Inferior parietal cortex (tissue), 1 donor: ENCODE measurements at regions not wholly inside any gene's neighbourhood (a gene's known extent, or its start where the extent isn't known, plus 50 kb on each side); places are given as distances from the start of the nearest gene placed in this dataset.

Experiments
- DNase-seq: peaks from one replicate; pipeline ENCODE4 v3.0.0-alpha.2; 2016; ENCODE audit errors: extremely low spot score

DNA sequence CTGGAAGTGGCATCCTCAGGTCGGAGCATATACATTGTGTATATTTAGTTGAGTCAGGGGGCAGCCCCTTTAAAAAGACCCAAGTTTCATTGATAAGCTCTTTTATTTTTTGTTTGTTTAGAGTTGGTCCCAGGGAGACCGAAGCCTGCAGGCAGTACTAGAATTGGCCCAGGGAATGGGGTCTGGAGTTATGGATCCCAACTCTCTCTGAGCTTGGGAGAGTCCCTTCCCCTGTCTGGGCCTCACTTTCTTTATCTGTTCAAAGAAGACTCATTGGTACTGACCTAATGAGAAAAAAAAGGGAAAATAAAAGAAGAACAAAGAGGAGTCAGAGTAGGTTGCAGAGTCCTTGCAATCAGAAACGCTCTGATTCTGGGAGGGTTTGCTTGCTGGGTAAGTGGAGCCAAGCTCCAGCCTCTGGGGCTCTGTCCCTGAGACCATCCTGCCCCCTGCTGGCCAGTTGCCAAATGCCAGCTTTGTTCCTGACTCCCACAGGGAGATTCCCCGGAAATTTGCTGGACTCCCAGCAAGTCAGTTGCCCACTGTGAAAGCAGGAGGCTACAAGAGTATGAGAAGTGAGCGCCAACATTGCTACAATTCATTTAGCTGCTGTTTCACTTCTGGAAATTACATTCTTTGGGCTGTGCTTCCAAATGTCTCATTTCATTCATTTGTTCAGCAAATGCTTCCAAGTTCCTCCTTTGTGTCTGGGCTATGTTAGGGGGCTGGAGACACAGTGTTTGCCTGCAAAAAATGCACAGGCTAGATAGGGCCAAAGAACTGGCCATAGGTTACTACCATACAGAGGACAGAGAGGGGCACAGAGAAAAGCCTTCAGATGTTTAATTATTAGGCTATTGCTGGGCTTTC is 156.2 kb downstream of the MELK start:
- DNase-seq = peak; percentile 48

DNA sequence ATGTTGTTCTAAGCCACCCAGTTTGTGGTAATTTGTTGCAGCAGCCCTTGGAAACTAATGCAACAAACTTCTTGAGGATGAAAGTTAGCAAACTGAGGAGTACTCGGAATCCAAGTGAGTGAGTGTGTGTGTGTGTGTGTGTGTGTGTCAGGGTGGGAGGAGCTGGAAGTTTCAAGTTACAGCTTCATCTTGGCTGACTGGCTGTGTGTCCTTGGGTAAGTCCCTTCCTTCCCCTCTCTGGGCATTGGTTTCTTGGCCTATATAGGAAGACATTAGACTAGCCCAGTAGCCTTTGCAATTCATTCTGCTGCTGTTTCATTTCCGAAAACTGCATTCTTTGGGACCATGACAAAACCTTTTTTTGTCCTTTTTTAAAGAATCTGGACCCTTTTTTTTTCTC is 157.2 kb downstream of the MELK start:
- no peak for DNase-seq

DNA sequence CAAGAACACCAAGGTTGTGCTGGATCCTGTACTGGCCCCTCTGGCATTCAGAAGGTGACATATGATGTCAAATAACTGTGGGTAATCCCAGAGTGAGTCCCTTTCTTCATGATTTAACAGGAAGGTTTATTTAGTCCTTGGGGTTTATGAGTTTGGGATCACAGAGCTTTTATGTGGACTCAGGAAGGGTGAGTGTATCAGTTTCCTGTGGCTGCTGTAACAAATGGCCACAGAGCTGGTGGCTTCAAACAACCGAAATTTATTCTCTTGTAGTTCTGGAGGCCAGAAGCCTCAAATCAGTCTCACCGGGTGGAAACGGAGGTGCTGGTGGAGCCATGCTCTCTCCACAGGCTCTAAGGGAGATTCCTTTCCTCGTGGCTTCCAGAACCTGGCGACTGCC is 157.7 kb downstream of the MELK start:
- no peak for DNase-seq

DNA sequence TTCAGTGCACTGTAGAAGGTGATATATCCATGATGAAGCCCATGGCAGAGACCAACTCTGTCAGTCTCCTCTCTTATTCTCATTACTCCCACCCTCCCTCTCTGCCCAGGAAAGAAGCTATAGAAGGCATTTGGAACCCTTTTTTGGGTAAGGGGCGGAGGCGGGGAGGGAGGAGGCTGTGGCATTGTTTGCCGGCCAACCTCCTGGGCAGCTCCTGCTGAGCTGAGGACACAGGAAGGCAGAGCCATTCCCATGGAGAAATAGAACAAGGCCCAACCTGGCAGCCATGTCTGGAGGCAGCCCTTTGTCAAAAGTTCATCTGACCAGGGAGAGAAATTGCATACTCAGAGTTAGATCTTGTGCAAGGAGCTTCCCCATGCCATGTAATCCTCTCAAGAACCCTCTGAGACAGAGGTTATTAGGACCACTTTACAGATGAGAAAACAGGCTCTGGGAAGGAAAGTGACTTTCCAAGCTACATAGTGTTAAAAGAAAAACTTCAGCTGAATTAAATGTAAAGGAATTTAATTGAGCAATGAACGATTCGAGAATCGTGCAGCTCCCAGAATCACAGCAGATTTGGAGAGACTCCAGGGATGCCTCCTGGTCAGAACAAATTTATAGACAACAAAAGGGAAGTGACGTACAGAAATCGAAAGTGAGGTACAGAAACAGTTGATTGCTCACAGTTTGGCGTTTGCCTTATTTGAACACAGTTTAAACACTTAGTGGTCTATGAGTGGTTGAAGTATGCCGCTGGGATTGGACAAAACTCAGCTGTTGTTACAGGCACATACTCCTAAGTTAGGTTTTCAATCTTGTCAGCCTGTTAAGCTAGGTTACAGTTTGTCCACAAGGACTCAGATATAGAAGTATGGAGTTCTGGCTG is 158.6 kb downstream of the MELK start:
- DNase-seq = no peak

DNA sequence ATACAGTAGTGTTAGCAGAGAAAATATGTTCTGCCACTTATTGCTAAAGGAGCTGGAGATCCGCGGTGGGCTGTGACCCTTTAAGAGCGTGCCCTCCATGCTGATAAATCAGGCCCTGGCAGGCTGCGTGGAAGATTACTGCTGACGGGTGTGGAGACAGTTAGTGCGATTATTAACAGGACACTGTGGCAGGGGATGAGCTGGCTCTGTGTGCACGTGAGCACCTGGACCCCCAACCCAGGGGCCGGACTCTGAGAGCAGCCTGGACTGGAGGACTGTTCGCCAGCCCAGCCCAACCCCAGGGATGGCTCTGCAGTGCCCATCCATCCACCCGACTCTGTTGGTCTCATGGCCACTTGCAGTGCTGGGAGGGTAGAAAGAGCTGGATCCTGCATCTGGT is 162.0 kb downstream of the MELK start:
- no peak for DNase-seq

DNA sequence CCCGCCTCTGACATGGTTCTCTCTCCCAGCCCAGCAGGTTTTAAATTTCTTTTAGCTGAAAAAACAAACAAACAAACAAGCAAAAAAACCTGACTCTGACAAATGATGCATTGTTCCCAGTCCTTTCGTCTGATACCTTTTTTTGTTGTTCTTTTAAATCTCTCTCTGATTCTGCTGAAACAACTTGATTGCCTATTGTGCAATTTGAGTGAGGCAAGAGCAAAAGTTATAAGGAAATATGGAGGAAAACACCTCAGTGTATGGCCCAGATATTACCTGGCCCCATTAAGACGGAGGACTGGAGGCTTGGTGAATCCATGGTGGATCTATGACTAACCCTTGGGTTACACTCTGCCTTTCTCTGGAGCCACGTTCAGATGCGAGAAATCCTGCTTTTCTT is 164.0 kb downstream of the MELK start:
- DNase-seq = no peak

DNA sequence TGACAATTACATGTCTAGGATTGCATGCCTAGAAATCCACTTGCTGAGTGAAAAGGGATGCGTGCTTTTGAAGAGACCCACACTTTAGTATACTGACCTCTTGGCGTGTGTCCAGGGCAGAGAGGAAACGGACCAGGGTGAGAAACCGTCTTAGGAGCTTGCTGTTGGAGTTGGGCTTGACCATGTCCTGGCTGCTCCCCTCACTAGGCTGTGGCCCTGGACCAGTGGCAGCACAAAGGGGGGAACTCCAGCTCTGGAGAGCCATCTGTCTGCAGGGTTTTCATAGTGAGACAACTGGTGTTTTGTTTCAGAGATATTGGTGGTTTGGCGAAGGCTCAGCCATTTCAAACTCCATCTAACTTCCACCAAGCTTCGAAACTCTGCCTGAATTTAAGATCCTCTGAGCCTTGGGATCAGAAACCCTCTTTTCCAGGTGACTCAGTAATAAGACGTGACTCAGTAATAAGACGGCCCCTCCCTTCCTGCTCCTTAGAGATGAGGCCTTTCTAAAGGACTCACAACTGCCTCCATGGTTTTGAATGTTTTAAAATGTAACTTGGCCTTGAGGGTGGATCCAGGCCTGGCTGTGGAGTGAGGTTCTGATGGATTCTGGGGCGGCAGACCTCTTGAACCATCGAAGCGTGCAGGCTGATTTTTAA is 165.8 kb downstream of the MELK start:
- DNase-seq = no peak

DNA sequence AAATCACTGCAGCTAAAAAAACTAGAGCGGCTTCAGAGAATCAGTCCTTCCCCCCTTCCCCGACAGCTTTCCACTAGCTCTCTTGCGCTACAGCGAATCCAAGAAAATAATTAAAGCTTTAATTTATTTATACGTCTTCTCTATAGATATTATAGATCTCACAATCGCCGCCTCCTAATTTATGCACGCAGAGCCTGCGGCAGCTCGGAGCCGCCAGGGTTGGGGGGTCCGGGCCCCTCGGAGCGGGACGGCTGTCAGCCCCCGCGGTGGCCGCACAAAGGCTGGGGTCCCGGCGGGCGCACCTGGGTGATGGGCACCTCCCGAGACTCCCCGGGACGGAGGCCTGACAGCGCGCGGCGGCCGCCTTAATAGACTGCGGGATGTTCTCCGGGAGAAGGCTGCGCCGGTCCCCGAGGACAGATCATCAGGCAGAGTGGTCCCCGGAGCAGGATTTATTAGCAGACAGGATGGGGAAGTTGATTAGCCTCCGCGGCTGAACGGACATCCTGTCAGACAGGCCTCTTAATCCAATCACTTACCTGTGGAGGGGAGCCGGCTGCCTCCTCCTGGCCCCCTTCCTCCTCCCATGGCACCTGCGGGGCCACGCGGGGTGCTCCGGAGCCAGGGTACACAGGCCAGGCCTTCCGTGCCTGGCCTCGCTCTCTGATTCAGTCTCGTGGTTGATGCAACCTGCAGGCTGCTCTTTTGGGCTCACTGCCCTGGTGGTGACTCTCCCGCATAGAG is 166.8 kb downstream of the MELK start:
- DNase-seq = no peak

DNA sequence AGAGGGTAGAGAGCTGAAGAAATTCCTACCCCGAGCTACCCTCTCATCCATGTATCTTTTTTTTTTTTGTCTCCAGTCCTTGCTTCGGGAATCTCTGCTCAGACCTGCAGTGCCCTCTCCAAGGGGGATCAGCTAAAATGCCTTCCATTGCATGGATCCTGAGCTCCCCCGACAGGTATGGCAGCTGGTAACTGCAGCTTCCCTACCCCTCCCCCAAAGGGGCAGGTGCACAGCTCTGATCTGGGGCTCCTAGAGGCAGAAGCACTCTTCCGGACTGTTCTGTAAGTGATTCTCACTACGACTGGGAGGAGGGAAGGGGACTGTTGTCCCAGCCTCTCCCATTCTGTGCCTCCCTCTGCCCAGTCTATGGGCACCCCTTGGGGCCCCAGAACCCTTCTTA is 169.6 kb downstream of the MELK start:
- DNase-seq = no peak

DNA sequence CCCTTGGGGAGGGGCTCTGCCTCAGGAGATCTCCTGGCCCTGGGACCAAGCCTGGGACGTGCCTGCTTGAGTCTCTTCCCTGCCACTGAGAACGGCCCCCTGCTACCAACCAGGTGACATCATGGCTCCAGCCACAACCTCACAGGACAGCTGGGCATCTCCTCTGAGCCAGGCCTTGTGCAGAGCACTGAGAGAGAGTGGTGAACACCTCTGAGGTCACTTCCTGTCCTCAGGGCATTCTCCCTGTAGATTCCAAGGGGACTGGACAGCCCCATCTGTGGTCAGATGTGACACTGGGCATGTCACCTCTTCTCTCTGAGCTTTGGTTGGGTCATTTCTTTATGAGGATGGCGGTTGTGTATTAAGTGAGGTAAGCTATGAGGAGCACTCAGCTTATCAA is 172.0 kb downstream of the MELK start:
- DNase-seq = no peak

DNA sequence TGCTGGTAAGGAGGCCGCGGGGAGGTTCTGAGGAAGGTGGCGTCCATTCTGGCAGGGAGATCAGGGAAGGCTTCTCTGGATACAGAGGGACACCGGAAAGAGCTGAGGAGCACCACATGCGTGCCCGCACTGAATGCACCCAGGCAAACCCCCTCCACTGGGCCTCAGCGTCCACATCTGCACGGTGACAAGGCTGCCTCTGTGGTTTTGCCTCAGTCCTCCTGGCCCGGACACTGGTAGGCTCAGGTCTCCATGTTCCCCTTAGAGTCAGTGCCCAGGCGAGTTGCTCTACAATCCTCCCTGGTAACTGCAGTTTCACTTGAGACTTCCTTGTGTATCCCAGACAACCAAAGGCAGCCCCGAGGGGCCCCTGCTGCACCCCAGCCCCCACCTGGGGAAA is 173.3 kb downstream of the MELK start:
- no peak for DNase-seq

DNA sequence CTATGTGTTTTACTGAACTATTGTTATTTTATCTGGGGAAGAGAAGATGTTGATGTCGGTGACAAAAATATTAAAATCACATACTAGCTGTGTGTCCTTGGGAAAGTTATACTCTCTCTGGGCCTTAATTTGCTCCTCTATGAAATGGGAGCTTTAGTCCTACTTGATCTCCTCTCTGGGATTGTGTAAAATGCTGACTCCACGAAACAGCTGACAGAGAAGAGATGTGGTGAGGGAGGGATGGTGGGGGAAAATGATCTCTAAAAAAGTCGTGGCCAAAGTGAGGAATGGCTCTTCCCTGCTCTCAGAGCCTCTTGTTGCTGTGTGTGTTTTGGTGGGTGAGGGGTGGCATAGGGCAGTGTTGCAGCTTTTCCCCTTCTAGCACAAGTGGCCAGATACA is 173.7 kb downstream of the MELK start:
- DNase-seq = no peak

DNA sequence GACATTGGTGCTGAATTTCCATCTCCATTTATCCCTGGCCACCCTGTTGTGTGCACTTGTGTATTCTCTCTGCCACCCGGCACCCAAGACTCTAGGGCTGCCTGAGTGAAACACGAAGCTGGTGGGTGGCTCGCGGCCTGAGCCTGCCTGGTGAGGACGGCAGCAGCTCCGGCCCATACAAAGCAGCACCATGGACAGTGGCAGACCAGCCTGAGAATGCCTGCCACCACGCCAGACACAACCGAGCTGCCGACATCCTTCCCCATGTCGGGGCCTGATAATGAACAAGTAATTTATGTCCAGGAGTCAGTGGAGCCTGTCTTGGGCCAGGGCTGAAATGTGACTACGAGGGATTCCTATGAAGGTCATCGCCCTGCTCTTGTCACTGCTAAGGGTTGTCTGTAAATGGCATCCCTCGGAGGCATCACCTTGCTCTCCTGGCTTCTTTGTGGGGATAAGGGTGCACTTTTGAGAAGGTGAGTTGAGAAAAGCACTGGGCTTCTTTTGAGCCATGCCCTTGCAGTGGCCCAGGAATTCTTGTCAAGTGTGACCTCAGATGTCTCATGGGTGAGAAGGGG is 175.7 kb downstream of the MELK start:
- no peak for DNase-seq

DNA sequence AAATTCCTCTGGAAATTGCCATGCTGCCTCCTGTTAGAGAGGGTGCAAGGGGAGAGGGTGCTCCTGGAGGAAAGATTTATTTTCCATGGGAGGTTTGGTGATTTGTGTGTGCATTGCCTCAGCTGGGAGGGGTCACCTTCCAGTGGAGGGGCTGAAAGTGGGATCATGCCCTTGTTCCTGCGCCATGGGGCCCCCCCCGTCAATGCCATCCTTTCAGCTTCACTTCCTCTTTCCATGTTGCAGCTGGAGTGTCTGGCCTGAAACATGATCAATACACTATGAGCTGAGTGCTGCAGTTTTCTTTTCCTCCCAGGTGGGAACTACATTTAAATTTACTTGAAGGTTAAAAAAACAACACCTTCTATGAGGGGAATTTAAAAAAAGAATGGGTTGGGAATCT is 176.8 kb downstream of the MELK start:
- no peak for DNase-seq

DNA sequence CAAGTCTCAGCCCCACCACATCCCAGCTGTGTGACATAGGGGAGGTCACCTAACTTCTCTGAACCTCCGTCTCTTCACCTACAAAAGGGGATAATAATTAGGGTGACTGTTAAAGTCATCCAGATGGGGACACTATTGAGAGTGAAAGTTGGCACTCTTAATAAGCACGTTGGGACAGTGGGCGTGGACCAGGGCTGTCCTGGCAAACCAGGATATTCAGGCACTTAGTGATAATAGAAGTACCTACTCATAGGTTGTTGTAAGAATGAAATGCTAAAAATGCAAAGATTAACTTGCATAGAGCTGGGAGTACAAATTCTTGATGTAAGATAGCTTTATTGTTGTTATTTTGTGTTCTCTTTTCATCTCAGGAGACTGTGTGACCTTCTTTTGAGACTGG is 177.9 kb downstream of the MELK start:
- no peak for DNase-seq

DNA sequence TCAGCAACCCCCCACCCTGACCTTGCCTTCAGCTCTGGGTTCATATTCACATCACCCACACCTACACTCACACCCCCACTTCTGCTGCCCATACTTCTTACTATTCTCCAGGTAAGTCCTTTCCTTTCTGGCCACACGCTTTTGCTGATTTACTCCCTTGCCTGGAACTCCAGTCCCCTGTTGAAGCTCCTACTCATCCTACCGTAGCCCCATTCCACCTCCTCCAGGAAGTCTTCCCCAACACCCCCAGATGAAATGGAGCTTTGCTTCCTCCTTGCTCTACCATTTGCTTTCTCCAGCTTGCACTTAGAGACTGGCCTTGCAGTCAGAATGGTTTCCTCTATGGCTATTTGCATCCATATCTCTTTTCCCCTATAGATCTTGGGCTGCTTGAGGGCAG is 182.3 kb downstream of the MELK start:
- DNase-seq = no peak

DNA sequence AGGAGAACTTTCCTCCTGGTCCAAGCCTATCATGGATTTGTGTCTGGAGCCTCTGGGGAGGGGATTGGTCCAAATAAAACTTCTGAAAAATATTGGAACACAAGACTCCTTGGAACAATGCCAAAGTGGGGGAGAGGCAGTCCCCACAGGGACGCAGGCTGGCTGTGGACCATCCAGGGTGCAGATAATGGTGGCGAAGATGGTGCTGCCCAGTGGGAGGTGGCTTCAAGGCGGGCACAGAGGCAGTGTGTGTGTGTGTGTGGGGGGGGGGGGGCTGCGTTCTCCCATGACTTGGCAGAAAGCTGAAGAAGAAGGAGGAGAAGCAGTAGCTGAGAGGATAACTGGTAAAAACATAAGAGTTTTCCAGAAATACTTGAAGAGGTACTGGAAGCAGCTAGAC is 186.4 kb downstream of the MELK start:
- DNase-seq = no peak

DNA sequence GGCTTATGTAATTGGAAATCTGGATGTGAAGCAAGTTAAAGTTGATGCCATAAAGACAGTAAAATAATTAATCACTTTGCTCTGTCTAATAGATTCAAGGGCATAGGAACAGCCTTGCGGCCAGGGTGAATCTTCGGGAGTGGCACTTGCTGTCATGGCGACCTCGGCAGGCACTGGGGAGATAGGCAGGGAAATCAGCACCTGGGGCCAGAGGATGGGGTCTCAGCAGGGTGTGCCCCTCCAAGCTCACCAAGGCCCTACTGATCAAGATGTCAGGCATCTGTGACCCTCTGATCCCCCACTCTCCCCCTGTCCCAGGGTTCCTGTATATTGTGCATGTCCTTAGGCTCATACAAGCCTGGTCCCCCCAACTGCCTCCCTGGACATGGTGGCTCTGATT is 187.3 kb downstream of the MELK start:
- no peak for DNase-seq

DNA sequence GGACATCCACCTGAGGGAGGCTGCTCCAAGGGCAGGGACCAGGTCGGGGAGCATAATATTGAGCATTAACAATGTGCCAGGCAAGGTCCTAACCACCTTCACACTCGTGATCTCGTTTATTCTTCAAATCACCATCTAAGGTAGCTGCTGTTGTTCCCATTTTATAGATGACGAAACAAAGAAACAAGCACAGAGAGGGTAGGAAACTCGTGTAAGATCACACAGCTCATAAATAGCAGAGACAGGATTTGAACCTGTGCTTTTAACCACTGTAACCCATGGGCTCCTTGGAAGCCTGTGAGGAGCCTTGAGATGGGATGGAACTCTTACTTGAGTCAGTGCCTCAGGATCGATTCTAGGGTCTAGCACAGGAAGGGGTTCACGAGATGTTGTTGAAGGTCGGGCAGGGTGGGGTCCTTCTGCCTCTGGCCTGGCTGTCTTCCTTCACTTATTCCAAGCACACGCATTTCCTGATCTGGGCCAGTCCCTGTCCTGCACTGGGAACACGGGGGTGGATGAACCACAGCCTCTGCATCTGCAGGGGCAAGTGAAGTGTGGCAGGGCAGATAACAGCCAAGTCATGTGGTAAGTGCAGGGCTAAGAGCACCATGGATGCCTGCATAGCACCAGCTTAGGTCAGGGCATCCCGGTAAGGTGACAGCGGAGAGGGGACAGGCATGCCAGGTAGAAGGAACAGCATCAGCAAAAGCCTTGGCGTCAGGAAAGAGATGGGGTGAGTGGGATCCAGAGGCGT is 188.1 kb downstream of the MELK start:
- DNase-seq = no peak

DNA sequence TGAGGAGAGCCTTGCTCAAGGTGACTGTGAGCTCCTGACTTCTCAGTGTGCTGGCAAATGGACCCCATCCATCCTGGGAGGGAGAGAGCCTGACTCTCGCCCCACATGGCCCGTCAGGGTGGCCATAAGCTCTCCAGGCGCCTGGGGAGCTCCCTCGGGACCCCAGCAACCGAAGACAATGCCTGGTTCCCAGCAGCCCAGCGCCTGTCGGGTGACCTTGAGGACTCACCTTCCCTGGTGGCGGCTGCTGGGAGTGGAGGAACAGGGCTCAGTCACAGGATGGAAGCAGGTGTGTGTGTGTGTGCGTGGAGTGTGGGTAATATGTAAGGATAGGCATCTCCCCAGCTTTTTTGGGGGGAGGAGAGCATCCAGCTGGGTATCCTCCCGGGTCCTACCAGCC is 190.3 kb downstream of the MELK start:
- no peak for DNase-seq

DNA sequence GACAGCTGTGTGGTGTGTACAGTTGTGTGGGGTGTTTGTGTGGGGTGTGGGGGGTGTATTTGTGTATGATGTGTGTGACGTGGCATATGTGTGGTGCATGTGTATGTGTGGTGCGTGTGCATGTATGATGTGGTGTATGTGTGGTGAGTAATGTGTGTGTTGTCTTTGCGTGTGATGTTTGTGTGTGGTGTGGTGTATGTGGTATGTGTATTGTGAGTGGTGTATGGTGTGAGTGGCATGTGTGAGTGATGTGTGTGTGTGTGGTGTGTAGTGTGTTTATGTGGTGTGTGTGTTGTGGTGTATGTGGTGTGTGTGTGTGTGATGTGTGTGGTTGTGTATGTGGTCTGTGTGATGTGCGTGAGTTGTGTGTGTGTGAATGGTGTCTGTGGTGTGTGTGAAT is 191.1 kb downstream of the MELK start:
- DNase-seq = no peak
